GM12872 (cell line): ENCODE measurements at regions not wholly inside any gene's neighbourhood (a gene's known extent, or its start where the extent isn't known, plus 50 kb on each side); places are given as distances from the start of the nearest gene placed in this dataset.

ENCODE experiments used
- TF ChIP-seq, protein P1 (sequence below): IDR thresholded peaks from 3 replicates; pipeline ENCODE4 v1.5.1; 2011; ENCODE audit warnings: low read depth, mild to moderate bottlenecking, low read length, moderate library complexity; ENCODE audit not compliant: insufficient read depth

DNA sequence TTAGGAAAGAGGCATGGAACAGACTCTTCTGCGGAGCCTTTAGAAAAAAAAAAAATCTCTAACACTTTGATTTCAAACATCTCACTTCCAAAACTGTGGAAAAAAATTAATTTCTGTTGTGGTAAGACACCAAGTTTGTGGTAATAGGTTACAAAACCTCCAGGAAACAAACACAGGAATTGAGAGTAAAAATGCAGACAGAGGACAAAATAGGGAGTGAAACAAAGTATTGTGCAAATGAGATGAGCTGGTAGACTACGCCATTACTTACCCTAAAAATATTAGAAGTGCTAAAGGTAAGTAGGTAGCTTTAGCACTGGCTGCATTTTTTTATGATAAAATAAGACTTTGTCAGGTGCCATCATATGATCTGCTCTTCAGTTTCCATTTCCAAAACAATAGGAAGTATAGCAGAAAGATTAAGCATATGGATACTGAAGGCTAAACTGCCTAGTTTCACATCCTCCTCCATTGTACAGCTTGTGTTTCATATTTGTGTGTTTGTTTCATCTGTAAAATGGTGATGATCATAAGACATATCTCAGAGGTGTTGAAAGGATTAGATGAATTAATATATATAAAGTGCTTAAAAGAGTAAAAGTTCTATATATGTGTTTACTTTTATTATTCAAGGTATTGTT is 309.2 kb downstream of the NR4A2 start:
- TF ChIP-seq, protein P1, sequence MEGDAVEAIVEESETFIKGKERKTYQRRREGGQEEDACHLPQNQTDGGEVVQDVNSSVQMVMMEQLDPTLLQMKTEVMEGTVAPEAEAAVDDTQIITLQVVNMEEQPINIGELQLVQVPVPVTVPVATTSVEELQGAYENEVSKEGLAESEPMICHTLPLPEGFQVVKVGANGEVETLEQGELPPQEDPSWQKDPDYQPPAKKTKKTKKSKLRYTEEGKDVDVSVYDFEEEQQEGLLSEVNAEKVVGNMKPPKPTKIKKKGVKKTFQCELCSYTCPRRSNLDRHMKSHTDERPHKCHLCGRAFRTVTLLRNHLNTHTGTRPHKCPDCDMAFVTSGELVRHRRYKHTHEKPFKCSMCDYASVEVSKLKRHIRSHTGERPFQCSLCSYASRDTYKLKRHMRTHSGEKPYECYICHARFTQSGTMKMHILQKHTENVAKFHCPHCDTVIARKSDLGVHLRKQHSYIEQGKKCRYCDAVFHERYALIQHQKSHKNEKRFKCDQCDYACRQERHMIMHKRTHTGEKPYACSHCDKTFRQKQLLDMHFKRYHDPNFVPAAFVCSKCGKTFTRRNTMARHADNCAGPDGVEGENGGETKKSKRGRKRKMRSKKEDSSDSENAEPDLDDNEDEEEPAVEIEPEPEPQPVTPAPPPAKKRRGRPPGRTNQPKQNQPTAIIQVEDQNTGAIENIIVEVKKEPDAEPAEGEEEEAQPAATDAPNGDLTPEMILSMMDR: no peak

DNA sequence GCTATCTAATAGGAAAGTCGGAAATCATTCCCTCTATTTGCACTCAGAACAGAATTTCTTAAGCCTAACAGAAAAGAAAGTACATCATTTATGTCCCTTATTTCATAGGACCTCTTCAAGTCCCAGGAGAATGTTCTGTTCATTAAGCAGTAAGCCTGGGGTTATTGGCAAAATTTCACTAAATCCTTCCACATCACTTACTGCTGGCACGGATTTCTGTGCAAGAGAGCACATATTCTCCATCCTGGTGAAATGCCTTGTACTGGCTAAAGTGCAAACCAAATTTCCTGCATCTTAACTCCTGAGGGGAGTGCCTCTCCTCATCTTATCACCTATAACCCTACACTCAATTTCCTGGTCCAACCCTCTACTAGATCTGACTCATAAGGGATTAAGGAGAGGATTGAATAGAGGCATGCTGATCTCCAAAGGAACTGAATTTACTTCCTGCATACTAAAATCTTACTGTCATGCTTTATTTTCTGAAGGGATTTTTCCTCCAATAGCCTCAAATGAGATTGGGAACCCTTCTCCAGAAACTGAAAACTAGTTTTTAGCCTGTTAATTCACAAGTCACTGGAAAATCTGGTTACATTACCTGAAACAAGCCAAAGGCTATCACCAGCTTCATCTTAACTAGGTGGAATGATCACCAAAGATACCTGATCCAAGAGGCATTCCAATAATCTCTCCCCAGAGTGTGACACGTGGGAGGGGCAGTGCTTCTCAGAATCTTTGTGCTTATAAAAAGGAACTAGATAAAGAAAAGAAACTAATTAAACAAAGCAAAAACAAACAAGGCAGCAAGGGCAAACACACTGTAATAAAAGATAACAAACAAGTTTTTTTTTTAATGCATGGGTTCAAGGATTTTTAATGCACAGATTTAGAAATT is 311.1 kb downstream of the NR4A2 start:
- TF ChIP-seq, protein P1: no peak

DNA sequence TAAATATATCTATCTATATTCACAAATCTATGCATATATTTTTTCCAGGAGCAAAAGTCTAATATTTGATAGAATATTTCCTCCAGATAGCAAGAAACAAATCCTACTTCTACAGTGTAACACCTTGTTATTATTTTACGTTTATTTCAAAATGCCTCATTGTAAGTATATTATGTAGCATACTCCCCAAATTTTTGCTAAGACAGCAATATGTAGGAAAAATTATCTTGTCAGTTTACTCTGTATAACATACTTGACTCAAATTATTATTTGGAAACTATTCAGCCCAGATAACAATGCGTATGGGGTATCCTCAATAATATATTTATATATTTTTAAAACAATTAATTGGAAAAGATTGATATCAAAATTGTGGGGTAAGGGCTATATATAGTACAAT is 313.2 kb downstream of the NR4A2 start:
- TF ChIP-seq, protein P1: no peak

DNA sequence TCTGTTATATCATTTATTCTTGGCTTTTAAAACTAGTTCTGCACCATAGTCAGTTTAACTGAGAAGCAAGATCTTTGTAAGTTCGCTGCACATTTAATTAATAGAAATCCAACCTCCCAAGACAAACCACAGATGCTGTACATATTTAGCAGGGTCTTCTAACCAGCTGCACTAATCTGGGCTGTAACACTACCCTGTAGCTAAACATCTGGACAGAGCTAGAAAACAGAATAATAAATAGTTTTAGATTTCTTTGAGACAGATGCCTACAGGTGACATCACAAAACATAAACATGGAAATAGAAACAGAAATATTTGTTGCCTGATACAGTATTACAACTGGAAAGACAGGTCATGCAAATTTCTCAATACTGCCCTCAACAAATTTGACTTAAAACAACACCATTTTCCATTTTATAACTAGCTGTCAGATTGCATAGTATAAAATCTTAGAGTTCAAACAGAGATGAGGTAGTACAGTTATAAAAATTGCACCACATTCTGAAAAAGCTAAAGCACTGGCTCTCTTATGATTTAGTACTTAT is 315.1 kb downstream of the NR4A2 start:
- TF ChIP-seq, protein P1: no peak

DNA sequence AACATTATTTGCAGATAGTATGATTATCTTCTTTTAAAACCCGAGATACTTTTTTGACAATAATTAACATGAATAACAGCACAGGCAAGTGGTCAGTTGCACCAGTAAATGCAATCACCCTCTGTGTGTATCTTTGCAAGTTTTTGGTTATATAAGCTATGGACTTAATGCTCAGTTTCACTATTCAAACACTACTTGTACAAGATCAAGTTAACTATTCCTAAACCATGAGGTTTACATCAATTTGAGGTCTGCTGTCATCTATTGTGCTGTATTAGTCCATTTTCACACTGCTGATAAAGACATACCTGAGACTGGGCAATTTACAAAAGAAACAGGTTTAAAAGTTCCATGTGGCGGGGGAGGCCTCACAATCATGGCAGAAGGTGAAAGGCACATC is 323.2 kb downstream of the NR4A2 start:
- TF ChIP-seq, protein P1: no peak

DNA sequence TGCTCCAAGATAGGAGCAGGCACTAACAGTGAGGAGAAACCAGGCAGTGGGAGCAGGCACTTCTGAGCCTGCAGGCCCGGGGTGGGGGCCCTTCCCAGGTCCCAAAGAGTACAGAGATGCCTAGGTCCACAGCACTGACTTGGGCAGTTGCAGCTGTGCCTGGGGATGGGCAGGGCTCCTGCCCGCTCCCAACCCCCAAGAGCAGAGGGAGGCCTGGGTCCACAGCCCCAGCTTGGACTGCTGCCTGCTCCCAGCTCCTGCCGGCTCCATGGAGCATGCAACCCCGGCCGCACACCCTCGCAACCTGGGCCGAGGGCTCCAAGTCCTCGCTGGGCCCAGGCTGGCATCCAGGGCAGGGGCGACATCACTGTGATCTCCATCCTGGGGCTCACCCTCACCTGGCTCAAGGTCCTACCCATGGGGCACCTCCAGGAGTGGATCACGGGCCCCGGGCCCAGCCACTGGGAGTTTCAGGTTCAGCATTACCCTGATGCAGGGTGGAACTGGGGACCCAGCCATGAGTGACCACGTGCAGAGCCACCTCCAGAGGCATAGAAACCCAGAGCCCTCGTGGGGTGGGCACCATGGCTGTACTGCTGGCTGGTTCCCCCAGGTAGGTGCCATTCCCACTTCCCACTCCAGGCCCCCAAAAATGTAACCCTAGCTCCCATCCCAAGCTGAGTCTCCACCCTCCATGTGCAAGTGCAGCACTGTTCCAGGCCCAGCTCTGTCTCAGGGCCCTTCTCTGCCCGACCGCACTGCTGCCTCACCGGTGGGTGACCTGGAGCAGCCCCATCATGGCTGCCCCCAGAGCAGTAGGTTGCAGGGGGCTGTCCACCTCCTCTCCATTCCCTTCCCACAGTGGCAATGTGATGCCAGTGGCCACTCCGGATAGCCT is 325.6 kb downstream of the NR4A2 start:
- TF ChIP-seq, protein P1: no peak
